Thymus (tissue), 11 donors: ENCODE measurements at regions not wholly inside any gene's neighbourhood (a gene's known extent, or its start where the extent isn't known, plus 50 kb on each side); places are given as distances from the start of the nearest gene placed in this dataset.
"Not testable (repeated sequence)": the region's sequence is repeated elsewhere in the genome, so short reads cannot be mapped to it uniquely, and the experiment has no call there.

ENCODE experiments used
- DNase-seq, 9 donors: peaks; one replicate each; pipeline ENCODE4 v3.0.0-alpha.2; 2013; ENCODE audit warnings: low spot score in 9 of 9, low read depth in 6 of 9, missing footprints in 1 of 9
- H3K27ac ChIP-seq, 2 donors: one replicate each; pipeline ENCODE4 v1.5.1; 2013; ENCODE audit warnings: control low read depth in 1 of 2, low read depth in 1 of 2, low read length in 1 of 2, mild to moderate bottlenecking in 1 of 2, moderate library complexity in 1 of 2
- H3K27me3 ChIP-seq, 2 donors: one replicate each; pipeline ENCODE4 v1.5.1; 2013; ENCODE audit warnings: low read length in 1 of 2; ENCODE audit not compliant: control insufficient read depth in 2 of 2, insufficient read depth in 1 of 2
- H3K36me3 ChIP-seq, 2 donors: one replicate each; pipeline ENCODE4 v1.5.1; 2013; ENCODE audit warnings: low read length in 1 of 2, mild to moderate bottlenecking in 1 of 2, moderate library complexity in 1 of 2; ENCODE audit not compliant: control insufficient read depth in 2 of 2, insufficient read depth in 2 of 2
- H3K4me1 ChIP-seq, 2 donors: one replicate each; pipeline ENCODE4 v1.5.1; 2013; ENCODE audit warnings: low read length in 2 of 2; ENCODE audit not compliant: control insufficient read depth in 2 of 2, insufficient read depth in 2 of 2
- H3K4me3 ChIP-seq, 2 donors: one replicate each; pipeline ENCODE4 v1.5.1; 2013; ENCODE audit warnings: low read length in 2 of 2, control low read depth in 1 of 2, mild to moderate bottlenecking in 1 of 2
- H3K9me3 ChIP-seq, 2 donors: one replicate each; pipeline ENCODE4 v1.5.1; 2013; ENCODE audit warnings: low read length in 1 of 2, mild to moderate bottlenecking in 1 of 2; ENCODE audit not compliant: control insufficient read depth in 2 of 2, insufficient read depth in 1 of 2
- WGBS: extraction: QIAGEN DNeasy Blood & Tissue Kit; methylation state at CpG from one replicate; pipeline ENCODE4 v1.1.7; 2013; 5-methylcytosine and 5-hydroxymethylcytosine counted together
- donor health status: healthy.

DNA sequence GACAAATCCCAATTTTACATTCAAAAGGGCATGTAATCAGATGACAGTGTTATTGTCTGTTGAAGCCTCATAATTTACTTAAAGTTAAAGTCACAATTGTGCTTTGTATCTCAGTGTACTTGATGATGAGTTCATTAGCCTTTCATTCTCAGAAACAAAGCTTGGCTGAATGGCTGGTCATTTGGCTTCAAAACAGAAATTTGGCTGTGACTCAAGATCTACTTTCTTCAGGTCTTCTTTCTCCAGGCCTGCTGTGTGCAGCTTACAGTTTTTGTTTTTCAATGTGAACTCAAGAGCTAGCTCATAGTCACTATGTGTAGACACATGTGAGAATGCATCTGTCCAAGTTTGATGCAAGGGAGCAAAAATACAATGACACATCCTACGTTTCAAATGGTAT, 2003.6 kb upstream of the WWC1 start:
- Histone ChIP-seq H3K4me3 (no peak overlapping the region), H3K4me1 (no peaks in the 10 kb centered on the region), H3K36me3 (no peaks in the 10 kb centered on the region), H3K9me3 (no peaks in the 10 kb centered on the region), H3K27ac (no peak overlapping the region), H3K27me3 (no peaks in the 10 kb centered on the region)
- DNase-seq = no peak
- 63% methylated on average over 1 of the region's 1 CpG for WGBS

DNA sequence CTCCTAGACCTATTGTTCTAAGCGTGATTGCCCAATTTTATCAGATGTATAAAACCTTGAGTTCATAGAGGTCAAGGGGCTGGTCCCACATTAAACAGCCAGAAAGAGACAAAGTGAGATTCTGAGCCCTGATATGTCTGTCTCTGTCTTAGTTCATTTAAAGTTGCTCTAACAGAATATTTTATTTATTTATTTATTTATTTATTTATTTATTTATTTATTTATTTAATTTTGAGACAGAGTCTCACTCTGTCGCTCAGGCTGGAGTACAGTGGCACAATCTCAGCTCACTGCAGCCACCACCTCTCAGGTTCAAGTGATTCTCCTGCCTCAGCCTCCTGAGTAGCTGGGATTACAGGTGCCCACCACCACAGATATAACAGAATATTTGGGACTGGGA, 1999.6 kb upstream of the WWC1 start:
- H3K27me3 ChIP-seq, H3K9me3 ChIP-seq, H3K4me1 ChIP-seq, H3K27ac ChIP-seq, H3K36me3 ChIP-seq, H3K4me3 ChIP-seq, DNase-seq: not testable (repeated sequence)
- 87% methylated on average over 2 of the region's 2 CpGs for WGBS

DNA sequence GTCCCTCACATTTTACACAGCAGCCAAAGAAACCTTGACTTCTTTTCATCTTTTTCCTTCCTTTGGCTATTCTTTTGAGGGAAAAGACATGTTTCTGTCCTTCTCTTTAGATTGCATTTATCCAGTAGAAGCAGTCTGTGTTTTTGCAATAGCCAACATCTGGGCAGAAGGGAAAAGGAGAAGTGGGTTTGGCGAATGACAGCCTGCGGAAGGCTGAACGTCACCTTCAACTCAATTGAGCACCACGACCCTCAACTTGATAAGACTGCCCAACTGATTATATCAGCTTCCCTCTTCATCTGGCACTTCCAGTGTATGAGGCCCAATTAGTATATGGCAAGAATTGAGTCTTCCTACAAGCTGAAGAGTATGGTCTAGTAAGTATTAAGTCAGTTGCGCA, 1997.6 kb upstream of the WWC1 start:
- Histone ChIP-seq H3K9me3 (no peaks in the 10 kb centered on the region), H3K27me3 (no peaks in the 10 kb centered on the region), H3K27ac (no peak overlapping the region), H3K4me1 (no peaks in the 10 kb centered on the region), H3K4me3 (no peak overlapping the region), H3K36me3 (no peaks in the 10 kb centered on the region)
- 34% methylated on average over 5 of the region's 5 CpGs for WGBS
- no peak for DNase-seq

DNA sequence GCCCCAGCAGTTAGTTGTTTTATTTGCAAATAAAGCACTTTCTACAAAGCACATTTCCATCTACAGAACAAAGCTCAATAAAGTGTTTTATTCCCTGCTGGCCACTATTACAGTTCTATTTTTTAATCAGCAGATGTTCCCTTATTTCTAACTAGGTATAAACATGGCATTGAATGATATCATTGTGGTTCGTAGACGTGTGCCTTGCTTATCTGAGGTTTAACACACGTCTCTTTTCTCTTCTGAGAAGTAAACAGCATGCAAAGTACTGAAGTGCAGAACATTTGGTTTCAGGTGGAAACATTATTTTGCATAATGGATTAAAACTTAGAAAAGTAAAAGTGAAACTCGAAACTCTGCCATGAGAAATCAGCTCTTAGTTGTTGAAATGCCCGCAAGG, 1989.3 kb upstream of the WWC1 start:
- no peaks in the 10 kb centered on the region for H3K36me3 ChIP-seq
- H3K27ac ChIP-seq = no peak overlapping the region
- H3K4me3 ChIP-seq = no peak overlapping the region
- WGBS = 91% methylated on average over 5 of the region's 5 CpGs
- no peaks in the 10 kb centered on the region for H3K9me3 ChIP-seq
- no peaks in the 10 kb centered on the region for H3K4me1 ChIP-seq
- H3K27me3 ChIP-seq = no peaks in the 10 kb centered on the region
- no peak for DNase-seq

DNA sequence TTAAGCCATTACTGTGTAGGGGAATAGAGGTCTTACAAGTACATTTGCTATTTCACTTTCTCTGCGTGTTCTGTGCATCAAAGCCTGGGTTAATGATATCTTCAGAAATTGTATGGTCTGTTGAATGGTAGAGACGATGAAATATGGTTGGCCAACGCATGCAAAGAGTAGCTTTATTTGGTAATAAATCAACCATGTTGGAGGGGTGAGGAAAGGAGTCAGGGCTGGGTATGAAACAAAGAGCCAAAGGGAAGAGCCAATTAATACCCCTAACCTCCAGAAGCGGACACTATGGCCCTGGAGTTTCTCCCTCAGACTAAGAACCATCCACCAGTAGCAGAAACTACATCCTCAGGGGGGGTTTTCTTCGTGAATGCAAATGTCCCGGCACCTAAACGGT, 1974.0 kb upstream of the WWC1 start:
- no peaks in the 10 kb centered on the region for H3K9me3 ChIP-seq
- H3K4me1 ChIP-seq = no peaks in the 10 kb centered on the region
- WGBS = 87% methylated on average over 7 of the region's 7 CpGs
- H3K27me3 ChIP-seq = no peaks in the 10 kb centered on the region
- H3K36me3 ChIP-seq = no peaks in the 10 kb centered on the region
- DNase-seq = no peak
- H3K27ac ChIP-seq = no peak overlapping the region
- H3K4me3 ChIP-seq = no peak overlapping the region

DNA sequence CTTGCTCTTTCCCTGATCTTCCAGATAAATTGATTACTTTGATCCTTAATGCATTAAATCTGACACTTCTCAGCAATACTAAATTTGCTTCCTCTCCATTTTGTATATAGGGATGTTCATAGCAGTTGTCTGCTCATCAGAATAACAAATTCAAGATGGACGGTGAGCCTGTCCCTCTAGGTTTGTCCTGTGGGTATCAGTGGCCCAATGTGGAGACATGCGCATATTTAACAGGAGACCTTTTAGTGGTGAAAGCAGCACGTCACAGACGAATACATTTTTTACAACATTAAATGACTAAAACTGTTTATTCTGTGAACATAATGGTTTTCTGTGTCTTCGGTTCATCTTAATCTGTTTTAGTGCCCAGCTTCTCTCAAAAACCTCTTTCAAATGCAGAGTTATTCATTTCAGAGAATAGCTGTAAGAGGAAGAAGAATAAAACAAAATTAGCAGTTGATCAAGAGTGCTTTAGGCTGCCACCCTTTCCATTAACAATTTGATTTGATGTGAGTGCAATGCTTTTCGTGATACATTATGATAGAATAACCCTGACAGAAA, 1970.4 kb upstream of the WWC1 start:
- 70% methylated on average over 6 of the region's 6 CpGs for WGBS

DNA sequence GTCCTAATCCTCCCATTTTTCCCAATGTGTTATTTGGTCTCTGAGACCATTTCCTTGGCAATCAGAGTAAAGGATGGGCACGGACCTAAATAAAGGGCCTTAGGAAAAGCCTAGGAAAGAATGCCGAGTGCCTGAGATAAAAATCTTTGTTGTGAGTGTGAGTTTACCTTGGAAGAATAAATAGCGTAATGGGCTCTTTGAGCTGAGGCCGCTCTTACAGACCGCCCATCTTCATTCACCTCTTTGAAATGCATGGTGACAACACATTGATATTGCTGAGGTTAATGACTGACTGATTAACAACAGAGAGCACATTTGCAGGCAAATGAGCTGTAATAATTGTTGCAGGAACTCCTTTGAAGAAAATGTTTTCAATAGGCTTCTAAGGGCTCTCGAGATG, 1967.1 kb upstream of the WWC1 start:
- DNase-seq = no peak
- no peak overlapping the region for H3K4me3 ChIP-seq
- no peak overlapping the region for H3K27ac ChIP-seq
- 30% methylated on average over 6 of the region's 6 CpGs for WGBS
- no peaks in the 10 kb centered on the region for H3K9me3 ChIP-seq
- no peaks in the 10 kb centered on the region for H3K27me3 ChIP-seq
- H3K4me1 ChIP-seq = no peaks in the 10 kb centered on the region
- no peaks in the 10 kb centered on the region for H3K36me3 ChIP-seq

More for the DNA sequence above, 1970.4 kb upstream of the WWC1 start:
- H3K27me3 ChIP-seq = no peaks in the 10 kb centered on the region
- DNase-seq = no peak
- H3K27ac ChIP-seq = no peak overlapping the region
- H3K4me3 ChIP-seq = no peak overlapping the region
- H3K36me3 ChIP-seq = no peaks in the 10 kb centered on the region
- H3K4me1 ChIP-seq = no peaks in the 10 kb centered on the region
- H3K9me3 ChIP-seq = no peaks in the 10 kb centered on the region

DNA sequence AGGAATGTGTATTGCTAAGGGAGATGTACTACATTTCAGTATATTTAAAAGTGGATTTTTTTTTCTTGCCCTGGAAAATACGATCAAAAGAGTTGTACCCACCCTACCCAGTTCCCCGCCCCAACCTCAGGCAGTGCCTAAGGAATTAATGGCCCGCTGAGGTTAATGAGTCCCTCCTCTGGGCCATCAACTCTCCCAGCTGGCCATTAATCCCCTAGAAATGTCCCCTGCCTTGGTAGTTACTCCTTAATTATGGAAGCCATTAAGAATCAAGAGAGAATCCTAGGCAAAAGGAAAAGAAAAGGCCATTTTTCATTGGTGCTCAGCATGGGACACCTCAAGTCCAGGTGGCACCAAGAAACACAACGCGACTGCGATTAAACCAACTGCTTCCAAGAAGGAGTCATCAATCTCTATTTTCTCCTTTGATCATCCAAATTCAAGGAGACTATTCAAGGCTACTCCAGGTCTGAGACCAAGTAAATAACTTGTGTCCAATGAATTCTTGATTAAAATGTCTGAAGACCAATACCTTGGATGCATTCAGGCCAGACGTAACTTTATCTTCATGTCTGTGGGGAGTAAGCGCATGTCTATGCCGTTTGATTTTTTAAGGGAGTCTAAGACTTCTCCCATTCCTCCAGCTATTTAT, 1962.2 kb upstream of the WWC1 start:
- Histone ChIP-seq H3K4me3 (no peak overlapping the region), H3K36me3 (no peaks in the 10 kb centered on the region), H3K27me3 (no peaks in the 10 kb centered on the region), H3K4me1 (no peaks in the 10 kb centered on the region), H3K9me3 (no peaks in the 10 kb centered on the region), H3K27ac (no peak overlapping the region)
- WGBS = 89% methylated on average over 9 of the region's 9 CpGs
- no peak for DNase-seq

DNA sequence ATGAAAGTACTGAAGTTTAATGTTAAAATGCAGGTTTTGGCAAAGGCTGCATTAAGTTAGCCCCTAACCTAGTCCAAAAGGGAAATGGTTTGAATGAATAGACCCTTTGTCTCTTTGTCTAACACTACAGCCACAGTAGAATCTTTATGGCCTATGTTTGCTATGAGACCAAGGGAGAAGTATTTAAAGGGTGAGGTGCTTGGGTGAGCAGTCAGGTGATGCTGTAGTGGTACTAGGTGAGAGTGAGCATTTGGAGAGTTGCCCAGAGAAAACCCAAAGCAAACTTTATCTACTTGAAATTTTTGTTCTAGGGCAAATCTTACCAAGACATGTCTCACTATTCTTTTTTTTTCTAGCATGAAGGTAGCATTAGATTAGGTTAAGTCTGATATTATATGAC, 1961.4 kb upstream of the WWC1 start:
- Histone ChIP-seq H3K4me3 (no peak overlapping the region), H3K27ac (no peak overlapping the region), H3K4me1 (no peaks in the 10 kb centered on the region), H3K9me3 (no peaks in the 10 kb centered on the region), H3K27me3 (no peaks in the 10 kb centered on the region), H3K36me3 (no peaks in the 10 kb centered on the region)
- DNase-seq = no peak
